HuH-7 (cell line): ENCODE measurements at regions not wholly inside any gene's neighbourhood (a gene's known extent, or its start where the extent isn't known, plus 50 kb on each side); places are given as distances from the start of the nearest gene placed in this dataset.

Experiments
- DNase-seq: peaks from one replicate; pipeline ENCODE4 v3.0.0; 2011; ENCODE audit warnings: low spot score

- no peak for DNase-seq
Observed at GRCh38 chr5:143456952-143457547, 53.6 kb upstream of the NR3C1 start.

GRCh38 chr5:143454936-143455516 is 51.5 kb upstream of the NR3C1 start:
- DNase-seq = no peak

- DNase-seq = no peak
Observed at GRCh38 chr5:143453720-143454119, 50.2 kb upstream of the NR3C1 start.
